ENCODE measurements at regions not wholly inside any gene's neighbourhood (a gene's known extent, or its start where the extent isn't known, plus 50 kb on each side); places are given as distances from the start of the nearest gene placed in this dataset.
"Not testable (repeated sequence)": the region's sequence is repeated elsewhere in the genome, so short reads cannot be mapped to it uniquely, and the experiment has no call there.

DNA sequence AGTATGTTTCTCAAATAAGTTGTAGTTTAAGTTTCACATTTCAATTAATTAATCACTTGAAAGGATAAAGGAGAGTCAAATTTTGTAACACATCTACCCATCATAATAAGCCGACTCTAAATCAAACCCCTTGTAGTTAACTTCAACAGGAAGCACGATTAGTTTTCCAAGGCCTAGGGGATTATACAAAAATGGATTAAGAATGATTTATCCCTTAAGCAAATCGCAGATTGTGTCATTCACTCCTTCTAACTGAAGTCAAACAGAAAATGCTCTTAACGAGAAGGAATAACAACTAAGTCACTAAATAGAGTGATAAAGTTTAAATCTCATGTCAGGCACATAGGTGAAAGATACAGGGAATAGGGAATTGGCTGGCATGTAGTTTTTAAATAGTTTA is 792.8 kb downstream of the ZPLD1 start:
- DNase-seq, result no peak
- Histone ChIP-seq H3K27me3 (no peaks in the 10 kb centered on the region), H3K27ac (no peak overlapping the region), H3K4me1 (no peaks in the 10 kb centered on the region), H3K9me3 (no peaks in the 10 kb centered on the region), H3K4me3 (no peak overlapping the region), H3K36me3 (no peaks in the 10 kb centered on the region)
- TF ChIP-seq, protein P1, sequence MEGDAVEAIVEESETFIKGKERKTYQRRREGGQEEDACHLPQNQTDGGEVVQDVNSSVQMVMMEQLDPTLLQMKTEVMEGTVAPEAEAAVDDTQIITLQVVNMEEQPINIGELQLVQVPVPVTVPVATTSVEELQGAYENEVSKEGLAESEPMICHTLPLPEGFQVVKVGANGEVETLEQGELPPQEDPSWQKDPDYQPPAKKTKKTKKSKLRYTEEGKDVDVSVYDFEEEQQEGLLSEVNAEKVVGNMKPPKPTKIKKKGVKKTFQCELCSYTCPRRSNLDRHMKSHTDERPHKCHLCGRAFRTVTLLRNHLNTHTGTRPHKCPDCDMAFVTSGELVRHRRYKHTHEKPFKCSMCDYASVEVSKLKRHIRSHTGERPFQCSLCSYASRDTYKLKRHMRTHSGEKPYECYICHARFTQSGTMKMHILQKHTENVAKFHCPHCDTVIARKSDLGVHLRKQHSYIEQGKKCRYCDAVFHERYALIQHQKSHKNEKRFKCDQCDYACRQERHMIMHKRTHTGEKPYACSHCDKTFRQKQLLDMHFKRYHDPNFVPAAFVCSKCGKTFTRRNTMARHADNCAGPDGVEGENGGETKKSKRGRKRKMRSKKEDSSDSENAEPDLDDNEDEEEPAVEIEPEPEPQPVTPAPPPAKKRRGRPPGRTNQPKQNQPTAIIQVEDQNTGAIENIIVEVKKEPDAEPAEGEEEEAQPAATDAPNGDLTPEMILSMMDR (IDR thresholded peaks at IDR 0.05), result no peak
- no peak for TF ChIP-seq POLR2A (IDR thresholded peaks at IDR 0.05)
- intact Hi-C loops (cut with DNase I; ENCODE audit: low total_unique reads), result no loop called here

DNA sequence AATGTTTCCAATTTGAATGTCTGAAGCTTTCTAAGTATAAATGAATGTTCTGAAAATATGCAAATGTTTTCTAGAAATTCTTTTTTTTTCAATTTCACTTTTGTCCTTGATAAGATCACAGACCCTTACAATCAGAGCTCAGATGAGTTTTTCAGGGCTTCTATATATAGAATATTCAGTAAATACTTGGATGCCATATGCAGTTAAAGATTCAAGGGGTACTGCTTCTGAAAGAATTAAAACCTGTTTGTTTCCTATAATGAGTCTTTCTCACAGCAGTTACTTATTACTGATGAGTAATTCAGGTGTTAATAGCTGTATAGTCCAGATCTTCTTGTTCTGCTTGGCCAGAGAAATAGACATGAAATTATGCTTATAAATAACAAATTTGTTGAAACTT is 812.6 kb downstream of the ZPLD1 start:
- Histone ChIP-seq H3K4me3 (no peak overlapping the region), H3K27me3 (no peaks in the 10 kb centered on the region), H3K27ac (no peak overlapping the region), H3K36me3 (no peaks in the 10 kb centered on the region), H3K9me3 (no peaks in the 10 kb centered on the region), H3K4me1 (no peaks in the 10 kb centered on the region)
- intact Hi-C loops (cut with DNase I; ENCODE audit: low total_unique reads), result no loop called here
- DNase-seq, result no peak
- TF ChIP-seq, protein P1 (IDR thresholded peaks at IDR 0.05), result no peak
- no peak for TF ChIP-seq POLR2A (IDR thresholded peaks at IDR 0.05)

- DNase-seq; intact Hi-C loops (cut with DNase I; ENCODE audit: low total_unique reads); H3K4me1 ChIP-seq; H3K9me3 ChIP-seq; H3K27me3 ChIP-seq; H3K36me3 ChIP-seq; H3K27ac ChIP-seq; H3K4me3 ChIP-seq: not testable (repeated sequence)
Observed at GRCh38 chr3:103254827-103255226, 820.0 kb downstream of the ZPLD1 start.

- no peaks in the 10 kb centered on the region for H3K36me3 ChIP-seq
- no peak for DNase-seq
- H3K4me3 ChIP-seq, result no peak overlapping the region
- intact Hi-C loops (cut with DNase I; ENCODE audit: low total_unique reads), result no loop called here
- no peaks in the 10 kb centered on the region for H3K4me1 ChIP-seq
- no peaks in the 10 kb centered on the region for H3K9me3 ChIP-seq
- H3K27me3 ChIP-seq, result no peaks in the 10 kb centered on the region
- no peak overlapping the region for H3K27ac ChIP-seq
- TF ChIP-seq POLR2A (IDR thresholded peaks at IDR 0.05), result no peak
- TF ChIP-seq, protein P1 (IDR thresholded peaks at IDR 0.05), result no peak
Observed at GRCh38 chr3:103269287-103269686, 834.5 kb downstream of the ZPLD1 start.

DNA sequence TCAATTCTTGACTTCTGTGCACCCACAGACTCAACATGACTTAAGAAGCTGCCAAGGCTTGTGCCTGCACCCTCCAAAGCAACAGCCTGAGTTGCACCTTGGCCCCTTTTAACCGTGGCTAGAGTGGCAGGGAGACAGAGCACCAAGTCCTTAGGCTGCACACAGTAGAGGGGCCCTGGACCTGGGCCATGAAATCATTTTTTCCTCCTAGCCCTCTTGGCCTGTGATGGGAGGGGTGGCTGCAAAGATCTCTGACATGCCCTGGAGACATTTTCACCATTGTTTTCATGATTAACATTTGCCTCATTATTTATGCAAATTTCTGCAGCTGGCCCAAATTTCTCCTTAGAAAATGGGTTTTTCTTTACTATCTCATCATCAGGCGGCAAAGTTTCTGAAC is 836.8 kb downstream of the ZPLD1 start:
- Histone ChIP-seq H3K27me3 (no peaks in the 10 kb centered on the region), H3K36me3 (no peaks in the 10 kb centered on the region), H3K4me1 (no peaks in the 10 kb centered on the region), H3K27ac (no peak overlapping the region), H3K4me3 (no peak overlapping the region), H3K9me3 (no peaks in the 10 kb centered on the region)
- no peak for DNase-seq
- TF ChIP-seq, protein P1 (IDR thresholded peaks at IDR 0.05), result no peak
- TF ChIP-seq POLR2A (IDR thresholded peaks at IDR 0.05), result no peak
- intact Hi-C loops (cut with DNase I; ENCODE audit: low total_unique reads), result no loop called here

DNA sequence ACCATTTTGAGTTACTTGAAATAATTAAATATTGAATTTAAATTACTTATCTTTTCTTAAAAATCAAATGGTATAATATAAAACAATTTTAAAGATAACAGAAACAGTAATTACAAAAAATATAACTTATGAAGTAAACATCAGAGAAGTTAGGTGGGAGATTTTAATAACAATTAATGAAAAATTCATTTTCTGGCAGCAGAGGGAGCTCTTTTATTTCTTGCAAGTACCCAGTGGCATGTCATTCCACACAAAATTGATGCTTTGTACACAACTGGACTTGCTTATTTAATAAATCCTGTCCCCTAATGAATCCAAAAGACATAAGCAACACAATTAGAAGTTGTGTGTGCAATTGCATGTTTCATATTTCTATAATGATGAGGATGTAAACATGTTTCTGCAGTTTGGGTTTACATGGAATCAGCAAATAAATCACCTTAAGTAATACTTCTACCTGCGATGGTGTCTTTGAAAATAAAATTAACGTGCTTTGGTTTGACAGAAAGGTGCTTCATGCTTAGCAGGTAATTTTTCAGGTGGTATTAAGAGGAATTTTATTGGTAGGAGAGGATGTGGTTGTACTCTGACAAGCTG is 861.3 kb downstream of the ZPLD1 start:
- H3K9me3 ChIP-seq, result no peaks in the 10 kb centered on the region
- intact Hi-C loops (cut with DNase I; ENCODE audit: low total_unique reads), result no loop called here
- no peaks in the 10 kb centered on the region for H3K36me3 ChIP-seq
- no peak overlapping the region for H3K4me3 ChIP-seq
- TF ChIP-seq, protein P1 (IDR thresholded peaks at IDR 0.05), result no peak
- no peak for TF ChIP-seq POLR2A (IDR thresholded peaks at IDR 0.05)
- no peak for DNase-seq
- H3K27ac ChIP-seq, result no peak overlapping the region
- H3K4me1 ChIP-seq, result no peaks in the 10 kb centered on the region
- no peaks in the 10 kb centered on the region for H3K27me3 ChIP-seq

DNA sequence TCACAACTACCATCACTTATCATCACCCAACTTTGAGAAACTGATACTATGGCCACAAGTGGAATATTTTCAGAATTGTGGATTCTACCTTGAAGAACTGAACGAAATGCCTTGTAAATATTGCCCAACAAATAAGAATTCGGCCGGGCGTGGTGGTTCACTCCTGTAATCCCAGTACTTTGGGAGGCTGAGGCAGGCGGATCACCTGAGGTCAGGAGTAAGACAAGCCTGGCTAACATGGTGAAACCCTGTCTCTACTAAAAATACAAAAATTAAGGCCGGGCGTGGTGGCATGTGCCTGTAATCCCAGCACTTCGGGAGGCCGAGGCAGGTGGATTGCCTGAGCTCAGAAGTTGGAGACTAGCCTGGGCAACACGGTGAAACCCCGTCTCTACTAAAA is 862.7 kb downstream of the ZPLD1 start:
- not testable (repeated sequence) for DNase-seq, H3K9me3 ChIP-seq

More for the DNA sequence above, 862.7 kb downstream of the ZPLD1 start:
- H3K36me3 ChIP-seq; H3K27ac ChIP-seq; H3K4me3 ChIP-seq; intact Hi-C loops (cut with DNase I; ENCODE audit: low total_unique reads); H3K27me3 ChIP-seq; H3K4me1 ChIP-seq: not testable (repeated sequence)
